AG09309 (cell line): ENCODE measurements at regions not wholly inside any gene's neighbourhood (a gene's known extent, or its start where the extent isn't known, plus 50 kb on each side); places are given as distances from the start of the nearest gene placed in this dataset.
"Not testable (repeated sequence)": the region's sequence is repeated elsewhere in the genome, so short reads cannot be mapped to it uniquely, and the experiment has no call there.

ENCODE experiments used
- DNase-seq: peaks from one replicate; pipeline ENCODE4 v3.0.0-alpha.2; 2010; ENCODE audit warnings: low read depth
- H3K4me3 ChIP-seq: 2 replicates; pipeline ENCODE4 v1.5.1; 2011; ENCODE audit warnings: mild to moderate bottlenecking, low read depth, low read length, moderate library complexity; ENCODE audit not compliant: control insufficient read depth
- TF ChIP-seq, protein P1 (sequence below): IDR thresholded peaks from 2 replicates; pipeline ENCODE4 v1.5.1; 2011; ENCODE audit warnings: mild to moderate bottlenecking, low read depth, low read length, inconsistent platforms; ENCODE audit not compliant: insufficient read depth, control insufficient read depth; ENCODE audit errors: missing control alignments

DNA sequence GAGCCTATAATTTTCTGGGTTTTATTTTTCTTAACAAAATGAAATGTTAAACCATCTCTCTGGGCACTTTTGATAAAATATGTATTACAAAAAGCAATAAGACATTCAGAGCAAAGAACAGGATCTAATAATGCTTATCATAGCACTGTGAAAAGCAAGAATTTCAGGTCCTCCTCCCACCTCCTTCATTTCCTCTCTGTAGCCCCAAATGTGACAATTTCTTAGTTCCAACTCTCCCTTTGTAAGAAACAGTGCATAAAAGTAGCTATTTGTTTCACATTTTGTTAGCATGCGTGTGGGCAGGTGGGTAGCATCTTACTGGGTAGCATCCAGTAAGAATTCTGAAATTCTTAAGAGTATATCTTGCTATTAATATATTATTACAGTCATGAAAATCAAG, 130.9 kb upstream of the RASA1 start:
- no peak overlapping the region for H3K4me3 ChIP-seq
- TF ChIP-seq, protein P1, sequence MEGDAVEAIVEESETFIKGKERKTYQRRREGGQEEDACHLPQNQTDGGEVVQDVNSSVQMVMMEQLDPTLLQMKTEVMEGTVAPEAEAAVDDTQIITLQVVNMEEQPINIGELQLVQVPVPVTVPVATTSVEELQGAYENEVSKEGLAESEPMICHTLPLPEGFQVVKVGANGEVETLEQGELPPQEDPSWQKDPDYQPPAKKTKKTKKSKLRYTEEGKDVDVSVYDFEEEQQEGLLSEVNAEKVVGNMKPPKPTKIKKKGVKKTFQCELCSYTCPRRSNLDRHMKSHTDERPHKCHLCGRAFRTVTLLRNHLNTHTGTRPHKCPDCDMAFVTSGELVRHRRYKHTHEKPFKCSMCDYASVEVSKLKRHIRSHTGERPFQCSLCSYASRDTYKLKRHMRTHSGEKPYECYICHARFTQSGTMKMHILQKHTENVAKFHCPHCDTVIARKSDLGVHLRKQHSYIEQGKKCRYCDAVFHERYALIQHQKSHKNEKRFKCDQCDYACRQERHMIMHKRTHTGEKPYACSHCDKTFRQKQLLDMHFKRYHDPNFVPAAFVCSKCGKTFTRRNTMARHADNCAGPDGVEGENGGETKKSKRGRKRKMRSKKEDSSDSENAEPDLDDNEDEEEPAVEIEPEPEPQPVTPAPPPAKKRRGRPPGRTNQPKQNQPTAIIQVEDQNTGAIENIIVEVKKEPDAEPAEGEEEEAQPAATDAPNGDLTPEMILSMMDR = no peak
- no peak for DNase-seq

- DNase-seq = no peak
- H3K4me3 ChIP-seq = no peak overlapping the region
- TF ChIP-seq, protein P1 = no peak
These were observed 130.4 kb upstream of the RASA1 start for GRCh38 chr5:87137283-87137682.

- DNase-seq = no peak
- H3K4me3 ChIP-seq = no peak overlapping the region
- TF ChIP-seq, protein P1 = no peak
These were observed 129.4 kb upstream of the RASA1 start for GRCh38 chr5:87138091-87138805.

DNA sequence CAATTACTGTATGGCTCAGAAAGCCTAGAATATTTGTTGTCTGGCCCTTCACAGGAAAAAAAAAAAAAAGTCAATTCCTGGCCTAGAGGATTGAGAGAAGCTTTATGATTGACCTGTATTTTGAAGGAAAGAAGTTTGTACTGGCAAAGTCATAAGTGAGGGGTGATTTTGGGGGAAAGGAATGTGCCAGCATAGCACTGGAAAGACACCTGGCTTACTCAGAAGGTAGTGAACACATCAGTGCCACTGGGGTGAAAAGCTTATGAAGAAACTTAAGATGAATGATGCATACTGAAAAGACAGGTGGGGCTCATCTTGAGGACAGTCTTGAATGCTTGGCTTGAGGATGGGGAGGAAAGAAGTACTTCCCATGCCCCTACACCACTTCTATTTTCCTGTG, 127.9 kb upstream of the RASA1 start:
- no peak overlapping the region for H3K4me3 ChIP-seq
- TF ChIP-seq, protein P1 = no peak
- no peak for DNase-seq

DNA sequence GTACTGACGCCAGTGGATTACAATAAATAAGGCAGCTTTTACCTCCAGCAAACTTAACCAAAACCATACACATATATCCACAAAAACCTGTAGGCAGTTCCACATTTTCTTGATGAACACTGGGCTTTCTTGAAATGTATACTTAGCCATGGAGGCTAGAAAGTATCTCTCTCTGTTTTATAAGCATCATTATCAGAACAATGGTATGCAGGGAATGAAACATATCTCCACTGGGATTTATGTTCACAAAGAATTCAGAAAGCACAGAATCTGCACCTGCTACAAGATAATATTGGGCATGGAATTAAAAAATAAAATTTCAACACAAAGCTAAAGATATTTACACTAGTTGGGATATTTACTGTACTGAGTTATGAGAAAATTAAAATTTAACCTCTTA, 126.1 kb upstream of the RASA1 start:
- DNase-seq = no peak
- TF ChIP-seq, protein P1 = no peak
- no peak overlapping the region for H3K4me3 ChIP-seq

DNA sequence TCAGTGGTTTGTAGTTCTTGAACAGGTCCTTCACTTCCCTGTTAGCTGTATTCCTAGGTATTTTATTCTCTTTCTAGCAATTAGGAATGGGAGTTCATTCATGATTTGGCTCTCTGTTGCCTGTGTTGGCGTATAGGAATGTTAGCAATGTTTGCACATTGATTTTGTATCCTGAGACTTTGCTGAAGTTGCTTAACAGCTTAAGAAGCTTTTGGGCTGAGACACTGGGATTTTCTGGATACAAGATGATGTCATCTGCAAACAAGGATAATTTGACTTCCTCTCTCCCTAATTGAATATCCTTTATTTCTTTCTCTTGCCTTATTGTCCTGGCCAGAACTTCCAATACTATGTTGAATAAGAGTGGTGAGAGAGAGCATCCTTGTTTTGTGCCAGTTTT, 121.8 kb upstream of the RASA1 start:
- peak; percentile 64 for DNase-seq

GRCh38 chr5:87147441-87147840, 120.2 kb upstream of the RASA1 start:
- H3K4me3 ChIP-seq = no peak overlapping the region
- no peak for DNase-seq
- TF ChIP-seq, protein P1 = no peak

More for the DNA sequence above, 121.8 kb upstream of the RASA1 start:
- H3K4me3 ChIP-seq = not testable (repeated sequence)
